Keratinocyte (primary cell): ENCODE measurements at regions not wholly inside any gene's neighbourhood (a gene's known extent, or its start where the extent isn't known, plus 50 kb on each side); places are given as distances from the start of the nearest gene placed in this dataset.

Experiments
- CTCF ChIP-seq, 3 experiments: IDR thresholded peaks in 1 of 3; conservative IDR thresholded peaks in 1 of 3; optimal IDR thresholded peaks in 1 of 3; 2 replicates in 2 of 3; 3 replicates in 1 of 3; pipeline versions ENCODE3 to v1.5.1; 2011; ENCODE audit warnings: low read length in 3 of 3, mild to moderate bottlenecking in 3 of 3, moderate library complexity in 2 of 3, control low read depth in 1 of 3, inconsistent platforms in 1 of 3; ENCODE audit not compliant: insufficient read depth in 2 of 3; ENCODE audit errors: extremely low read depth in 1 of 3
- EZH2 ChIP-seq: IDR thresholded peaks from one replicate; pipeline ENCODE4 v1.6.1; 2012; ENCODE audit warnings: inconsistent platforms, mild to moderate bottlenecking, low read length, moderate library complexity

- TF ChIP-seq CTCF (optimal IDR thresholded peaks at IDR 0.05 in 1 of 3, IDR thresholded peaks at IDR 0.05 in 1 of 3, conservative IDR thresholded peaks at IDR 0.05 in 1 of 3; ENCODE audit: extremely low read depth in 1 of 3, insufficient read depth in 2 of 3, low read length in 3 of 3): no peak
- no peak for TF ChIP-seq EZH2
Observed at GRCh38 chr12:90855534-90855933, 99.4 kb downstream of the CCER1 start.
